GM12892 (cell line): ENCODE measurements at regions not wholly inside any gene's neighbourhood (a gene's known extent, or its start where the extent isn't known, plus 50 kb on each side); places are given as distances from the start of the nearest gene placed in this dataset.

Experiments used
- POLR2A ChIP-seq: IDR thresholded peaks from 2 replicates; pipeline ENCODE4 v1.6.1; 2011; ENCODE audit warnings: low read depth, low read length, control low read depth
- TAF1 ChIP-seq: IDR thresholded peaks from 2 replicates; pipeline ENCODE4 v1.6.1; 2011; ENCODE audit warnings: low read depth, mild to moderate bottlenecking, control low read depth, low read length, borderline replicate concordance

DNA sequence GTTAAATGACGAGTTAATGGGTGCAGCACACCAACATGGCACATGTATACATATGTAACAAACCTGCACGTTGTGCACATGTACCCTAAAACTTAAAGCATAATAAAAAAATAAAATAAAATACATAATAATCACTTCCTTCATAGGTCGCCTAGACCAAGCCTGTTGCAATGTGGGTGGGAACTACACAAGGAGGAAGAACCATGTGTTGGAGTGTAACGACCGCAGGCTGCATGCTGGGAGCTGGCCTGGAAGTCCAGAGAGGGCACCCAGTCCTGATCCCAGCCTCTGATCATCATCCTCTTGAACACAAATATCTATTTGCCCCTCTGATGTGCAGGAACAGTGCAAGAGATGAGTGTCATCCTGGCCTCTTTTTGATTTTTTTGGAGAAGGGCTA lies 224.7 kb upstream of the ASIC2 start:
- no peak for TF ChIP-seq POLR2A
- TF ChIP-seq TAF1: no peak
